PC-9 (cell line): ENCODE measurements at regions not wholly inside any gene's neighbourhood (a gene's known extent, or its start where the extent isn't known, plus 50 kb on each side); places are given as distances from the start of the nearest gene placed in this dataset.

ENCODE experiments used
- BruUV-seq: library from RNA; stranded (reverse); fragments of 400-500 nt; replicated peaks from 2 replicates; lab custom pipeline; 2021; lab: Mats Ljungman, UMichigan
- CTCF ChIA-PET: fragments of 300-600 bp; sonication (Branson Sonifier 250); formaldehyde crosslinking; loops from one replicate; lab custom pipeline; 2022; ENCODE audit warnings: antibody characterized with exemption; lab: Charles Lee
- POLR2A ChIA-PET: fragments of 300-600 bp; sonication (Branson Sonifier 250); formaldehyde crosslinking; loops from one replicate; lab custom pipeline; 2022; ENCODE audit warnings: antibody characterized with exemption; ENCODE audit not compliant: unreplicated experiment; lab: Charles Lee
- DNase-seq, 2 experiments: peaks; one replicate each; pipeline versions ENCODE4 v3.0.0 to v3.0.0-alpha.2; 2015 to 2022; ENCODE audit warnings: mixed read lengths in 1 of 2
- H2AFZ ChIP-seq: fragments of 200-600 bp; sonication (generic); 2 replicates; pipeline ENCODE4 v1.8.1; 2017; ENCODE audit warnings: antibody characterized with exemption
- H3F3A ChIP-seq: fragments of 200-600 bp; sonication (generic); 2 replicates; pipeline ENCODE4 v1.8.1; 2017; ENCODE audit warnings: antibody characterized with exemption, mild to moderate bottlenecking, low read depth; ENCODE audit not compliant: insufficient read depth
- H3K27ac ChIP-seq: fragments of 200-600 bp; sonication (generic); 2 replicates; pipeline ENCODE4 v1.6.1; 2016; ENCODE audit warnings: mixed run types
- H3K27me3 ChIP-seq: fragments of 200-600 bp; sonication (generic); 2 replicates; pipeline ENCODE4 v1.6.1; 2016; ENCODE audit warnings: low read depth, mixed run types; ENCODE audit not compliant: insufficient read depth
- H3K36me3 ChIP-seq: fragments of 200-600 bp; sonication (generic); 2 replicates; pipeline ENCODE4 v1.6.1; 2016; ENCODE audit warnings: low read depth, mixed run types
- H3K4me1 ChIP-seq: fragments of 200-600 bp; sonication (generic); replicated peaks from 2 replicates; pipeline ENCODE4 v1.6.1; 2016; ENCODE audit warnings: mixed run types; ENCODE audit not compliant: insufficient read depth
- H3K4me2 ChIP-seq: fragments of 200-600 bp; sonication (generic); 2 replicates; pipeline ENCODE4 v1.6.1; 2017; ENCODE audit warnings: mixed run types
- H3K4me3 ChIP-seq: fragments of 200-600 bp; sonication (generic); 2 replicates; pipeline ENCODE4 v1.6.1; 2016; ENCODE audit warnings: mixed run types
- H3K79me2 ChIP-seq: fragments of 200-600 bp; sonication (generic); 2 replicates; pipeline ENCODE4 v1.6.1; 2017; ENCODE audit warnings: low read depth, mixed run types
- H3K9me2 ChIP-seq: fragments of 200-600 bp; sonication (generic); 2 replicates; pipeline ENCODE4 v1.8.1; 2017; ENCODE audit warnings: mild to moderate bottlenecking; ENCODE audit not compliant: insufficient read depth
- H3K9me3 ChIP-seq: fragments of 200-600 bp; sonication (generic); 2 replicates; pipeline ENCODE4 v1.8.1; 2016; ENCODE audit warnings: low read depth; ENCODE audit not compliant: insufficient read depth
- H4K20me1 ChIP-seq: fragments of 200-600 bp; sonication (generic); 2 replicates; pipeline ENCODE4 v1.8.1; 2017; ENCODE audit not compliant: insufficient read depth
- CTCF ChIP-seq: fragments of 200-600 bp; sonication (generic); conservative IDR thresholded peaks from 2 replicates; pipeline ENCODE4 v1.6.1; 2017; ENCODE audit warnings: mixed run types, antibody characterized with exemption, mild to moderate bottlenecking, moderate library complexity
- EZH2 ChIP-seq: fragments of 200-600 bp; sonication (generic); IDR thresholded peaks from 2 replicates; pipeline ENCODE4 v1.8.0; 2017; ENCODE audit warnings: antibody characterized with exemption, low read depth
- intact Hi-C: fragments of 100-400 bp; cut with micrococcal nuclease; formaldehyde crosslinking; loops from one replicate; pipeline ENCODE4 v1.10.0; 2022; ENCODE audit not compliant: unreplicated experiment

- peaks cover 9% of the 10 kb centered on the region for H3K27me3 ChIP-seq
- H3K4me2 ChIP-seq: no peak overlapping the region
- no TSS peak for BruUV-seq
- ChIA-PET CTCF (no interaction called here), POLR2A (no interaction called here)
- no peak overlapping the region for H2AFZ ChIP-seq
- no peaks in the 10 kb centered on the region for H3K36me3 ChIP-seq
- intact Hi-C loops: no loop called here
- H3K27ac ChIP-seq: no peak overlapping the region
- H3K9me2 ChIP-seq: no peaks in the 10 kb centered on the region
- no peaks in the 10 kb centered on the region; the same call in 1 of the 2 replicates for H3F3A ChIP-seq
- no peak overlapping the region for H3K4me3 ChIP-seq
- TF ChIP-seq EZH2 (no peak), CTCF (no peak)
- H3K4me1 ChIP-seq: no peaks in the 10 kb centered on the region
- DNase-seq: no peak
- H3K79me2 ChIP-seq: no peaks in the 10 kb centered on the region
- H3K9me3 ChIP-seq: no peaks in the 10 kb centered on the region
- H4K20me1 ChIP-seq: no peaks in the 10 kb centered on the region
These were observed 153.2 kb downstream of the MED10 start for GRCh38 chr5:6225121-6225607.

- no TSS peak for BruUV-seq
- Histone ChIP-seq H3K9me2 (no peaks in the 10 kb centered on the region), H3K79me2 (no peaks in the 10 kb centered on the region), H3K4me3 (no peak overlapping the region), H3F3A (no peaks in the 10 kb centered on the region; the same call in 1 of the 2 replicates), H3K4me1 (no peaks in the 10 kb centered on the region), H3K27ac (no peak overlapping the region), H3K27me3 (peaks cover 11% of the 10 kb centered on the region), H2AFZ (no peak overlapping the region), H3K36me3 (no peaks in the 10 kb centered on the region), H4K20me1 (no peaks in the 10 kb centered on the region), H3K4me2 (no peak overlapping the region), H3K9me3 (no peaks in the 10 kb centered on the region)
- intact Hi-C loops: no loop called here
- POLR2A ChIA-PET: no interaction called here
- DNase-seq: no peak
- CTCF ChIA-PET: no interaction called here
- TF ChIP-seq CTCF: no peak
- no peak for TF ChIP-seq EZH2
These were observed 153.9 kb downstream of the MED10 start for GRCh38 chr5:6224406-6224805.

- H4K20me1 ChIP-seq: no peaks in the 10 kb centered on the region
- no peaks in the 10 kb centered on the region for H3K9me2 ChIP-seq
- H3K9me3 ChIP-seq: no peaks in the 10 kb centered on the region
- H3F3A ChIP-seq: no peaks in the 10 kb centered on the region
- POLR2A ChIA-PET: no interaction called here
- no peak overlapping the region for H3K4me2 ChIP-seq
- intact Hi-C loops: no loop called here
- peaks cover 22% of the 10 kb centered on the region for H3K27me3 ChIP-seq
- H3K79me2 ChIP-seq: no peaks in the 10 kb centered on the region
- H3K4me1 ChIP-seq: no peaks in the 10 kb centered on the region
- TF ChIP-seq EZH2 (no peak), CTCF (no peak)
- CTCF ChIA-PET: no interaction called here
- no peak for DNase-seq
- no TSS peak for BruUV-seq
- no peak overlapping the region for H3K27ac ChIP-seq
- H2AFZ ChIP-seq: no peak overlapping the region
- no peak overlapping the region for H3K4me3 ChIP-seq
- H3K36me3 ChIP-seq: no peaks in the 10 kb centered on the region
These were observed 155.4 kb downstream of the MED10 start for GRCh38 chr5:6222899-6223298.
